PC-9 (cell line): ENCODE measurements at regions not wholly inside any gene's neighbourhood (a gene's known extent, or its start where the extent isn't known, plus 50 kb on each side); places are given as distances from the start of the nearest gene placed in this dataset.

Experiments used
- EZH2 ChIP-seq: fragments of 200-600 bp; sonication (generic); IDR thresholded peaks from 2 replicates; pipeline ENCODE4 v1.8.0; 2017; ENCODE audit warnings: antibody characterized with exemption, low read depth
- TF ChIP-seq, protein P1 (sequence below): fragments of 200-600 bp; sonication (generic); conservative IDR thresholded peaks from 2 replicates; pipeline ENCODE4 v1.6.1; 2017; ENCODE audit warnings: mixed run types, antibody characterized with exemption, mild to moderate bottlenecking, moderate library complexity

DNA sequence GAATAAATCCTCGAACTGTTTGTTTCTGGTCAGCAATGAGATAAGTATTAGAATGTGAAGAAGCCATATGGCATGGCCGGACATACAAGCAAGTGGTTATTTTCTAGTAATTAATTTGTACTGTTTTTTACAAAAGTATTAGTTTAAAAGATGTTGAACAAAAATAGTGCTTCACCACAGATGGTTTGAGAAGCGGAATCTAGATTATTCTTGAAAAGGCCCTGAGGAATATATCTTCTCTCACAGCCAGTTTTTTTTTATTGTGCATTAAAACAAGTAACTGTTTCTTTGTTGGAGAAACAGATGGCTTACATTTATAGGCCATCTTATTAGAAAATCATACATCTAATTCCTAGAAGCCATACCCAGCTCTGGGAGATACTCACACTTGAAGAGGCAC, 153.3 kb downstream of the TMEM26 start:
- TF ChIP-seq, protein P1, sequence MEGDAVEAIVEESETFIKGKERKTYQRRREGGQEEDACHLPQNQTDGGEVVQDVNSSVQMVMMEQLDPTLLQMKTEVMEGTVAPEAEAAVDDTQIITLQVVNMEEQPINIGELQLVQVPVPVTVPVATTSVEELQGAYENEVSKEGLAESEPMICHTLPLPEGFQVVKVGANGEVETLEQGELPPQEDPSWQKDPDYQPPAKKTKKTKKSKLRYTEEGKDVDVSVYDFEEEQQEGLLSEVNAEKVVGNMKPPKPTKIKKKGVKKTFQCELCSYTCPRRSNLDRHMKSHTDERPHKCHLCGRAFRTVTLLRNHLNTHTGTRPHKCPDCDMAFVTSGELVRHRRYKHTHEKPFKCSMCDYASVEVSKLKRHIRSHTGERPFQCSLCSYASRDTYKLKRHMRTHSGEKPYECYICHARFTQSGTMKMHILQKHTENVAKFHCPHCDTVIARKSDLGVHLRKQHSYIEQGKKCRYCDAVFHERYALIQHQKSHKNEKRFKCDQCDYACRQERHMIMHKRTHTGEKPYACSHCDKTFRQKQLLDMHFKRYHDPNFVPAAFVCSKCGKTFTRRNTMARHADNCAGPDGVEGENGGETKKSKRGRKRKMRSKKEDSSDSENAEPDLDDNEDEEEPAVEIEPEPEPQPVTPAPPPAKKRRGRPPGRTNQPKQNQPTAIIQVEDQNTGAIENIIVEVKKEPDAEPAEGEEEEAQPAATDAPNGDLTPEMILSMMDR = no peak
- TF ChIP-seq EZH2 = no peak
